GM21390 (cell line): ENCODE measurements at regions not wholly inside any gene's neighbourhood (a gene's known extent, or its start where the extent isn't known, plus 50 kb on each side); places are given as distances from the start of the nearest gene placed in this dataset.
"Not testable (repeated sequence)": the region's sequence is repeated elsewhere in the genome, so short reads cannot be mapped to it uniquely, and the experiment has no call there.

Experiments
- ATAC-seq: cut with Tn5 transposase; IDR thresholded peaks from one replicate; pipeline ENCODE4 v1.9.1; 2021; ENCODE audit not compliant: unreplicated experiment

GRCh38 chr15:26083457-26083856, 220.3 kb upstream of the ATP10A start:
- no peak for ATAC-seq

DNA sequence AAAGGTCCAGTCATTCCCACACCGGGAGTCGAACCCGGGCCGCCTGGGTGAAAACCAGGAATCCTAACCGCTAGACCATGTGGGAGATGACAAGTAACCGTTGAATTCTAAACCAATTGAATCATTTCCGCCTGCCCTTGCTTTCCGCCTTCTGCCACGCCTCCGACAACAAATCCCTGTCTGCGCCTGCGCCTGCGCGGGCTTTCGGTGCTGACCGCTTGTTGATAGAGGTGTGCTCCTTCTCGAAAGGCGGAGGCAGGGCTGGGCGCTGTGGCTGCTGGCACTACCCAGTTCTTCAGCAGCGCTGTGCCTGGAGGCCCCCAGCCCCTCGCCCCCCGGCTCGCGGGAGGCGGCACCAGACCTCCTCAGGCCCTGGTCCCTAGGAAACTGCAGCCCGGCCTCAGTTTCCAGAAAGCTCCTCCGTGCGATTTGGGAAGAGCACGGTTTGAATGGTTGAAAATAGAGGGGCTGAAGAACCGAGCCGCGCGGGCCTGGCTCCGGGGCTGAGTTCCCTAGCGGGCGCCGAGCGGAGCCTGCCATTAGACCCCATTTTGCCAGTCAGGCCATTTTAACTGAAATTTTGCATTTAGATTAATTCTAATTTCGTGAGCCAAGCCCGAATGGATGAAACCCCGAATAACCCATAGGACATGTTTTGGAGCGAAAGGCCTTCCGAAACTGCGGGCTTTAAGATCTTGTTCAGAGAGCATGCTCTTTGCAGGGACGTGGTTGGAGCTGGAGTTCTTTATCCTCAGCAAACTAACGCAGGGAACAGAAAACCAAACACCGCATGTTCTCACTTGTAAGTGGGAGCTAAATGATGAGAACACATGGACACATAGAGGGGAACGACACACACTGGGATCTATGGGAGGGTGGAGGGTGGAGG, 219.3 kb upstream of the ATP10A start:
- ATAC-seq = peak; percentile 94

- ATAC-seq = no peak
Measured at GRCh38 chr15:26081758-26082220, 218.7 kb upstream of the ATP10A start.

DNA sequence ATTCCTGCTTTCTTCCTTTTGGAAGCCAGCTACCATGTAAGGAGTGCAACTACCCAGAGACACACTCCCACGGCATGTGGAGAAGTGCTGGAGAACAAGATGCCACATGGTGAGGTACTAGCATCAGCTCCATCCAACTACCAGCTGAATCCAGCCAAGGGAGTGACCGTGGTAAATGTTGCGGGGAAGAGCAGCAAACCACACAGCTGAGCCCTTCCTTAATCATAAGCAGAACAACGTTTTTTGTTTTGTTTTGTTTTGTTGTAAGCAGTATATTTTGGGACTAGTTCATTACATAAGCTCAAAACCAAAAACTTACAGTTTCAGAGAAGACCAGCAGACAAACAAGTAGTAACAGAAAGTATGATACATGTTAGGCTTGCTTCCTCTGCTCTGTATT, 212.6 kb upstream of the ATP10A start:
- ATAC-seq = no peak

GRCh38 chr15:26073430-26074333, 210.6 kb upstream of the ATP10A start:
- ATAC-seq = no peak

DNA sequence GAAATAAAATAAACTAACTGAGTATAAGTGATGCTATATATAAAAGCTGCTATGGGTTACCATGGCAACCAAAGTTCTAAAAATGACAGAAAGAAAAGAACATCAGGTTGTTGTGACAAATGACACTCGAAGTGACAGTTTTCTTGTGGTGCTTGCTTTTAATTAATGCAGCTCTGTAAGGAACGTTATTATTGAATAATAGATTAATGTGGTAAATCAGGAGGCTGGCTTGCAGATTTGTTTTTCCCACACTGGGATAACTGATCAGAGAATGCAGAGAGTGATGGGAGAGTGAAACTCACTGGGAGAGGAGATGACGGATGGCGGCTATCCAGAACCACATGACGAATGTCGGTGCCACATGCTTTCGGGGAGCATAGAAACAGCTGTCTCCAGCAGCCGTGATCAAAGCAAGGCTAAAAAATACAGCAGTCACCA, 207.0 kb upstream of the ATP10A start:
- no peak for ATAC-seq

DNA sequence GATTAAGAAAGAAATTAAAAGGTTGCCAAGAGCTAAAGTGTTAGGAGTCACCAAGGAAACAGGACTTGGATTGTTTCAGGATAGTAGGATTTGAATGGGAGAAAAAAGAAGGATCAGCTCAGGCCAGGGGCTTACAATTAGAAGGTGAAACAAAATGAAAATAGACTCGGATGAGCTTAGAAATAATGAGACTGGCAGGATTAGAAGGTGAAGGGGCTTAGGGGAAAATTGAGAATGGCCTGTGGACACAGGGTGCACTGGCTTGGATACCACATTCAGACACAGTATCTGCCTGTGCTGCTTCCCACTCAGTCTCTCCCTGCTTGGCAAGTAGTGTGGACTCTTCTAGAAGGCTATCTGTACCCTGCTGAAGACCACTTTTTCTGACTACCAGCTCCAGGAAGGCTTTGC, 206.1 kb upstream of the ATP10A start:
- no peak for ATAC-seq

- ATAC-seq = no peak
Measured at GRCh38 chr15:26066896-26067295, 203.8 kb upstream of the ATP10A start.

DNA sequence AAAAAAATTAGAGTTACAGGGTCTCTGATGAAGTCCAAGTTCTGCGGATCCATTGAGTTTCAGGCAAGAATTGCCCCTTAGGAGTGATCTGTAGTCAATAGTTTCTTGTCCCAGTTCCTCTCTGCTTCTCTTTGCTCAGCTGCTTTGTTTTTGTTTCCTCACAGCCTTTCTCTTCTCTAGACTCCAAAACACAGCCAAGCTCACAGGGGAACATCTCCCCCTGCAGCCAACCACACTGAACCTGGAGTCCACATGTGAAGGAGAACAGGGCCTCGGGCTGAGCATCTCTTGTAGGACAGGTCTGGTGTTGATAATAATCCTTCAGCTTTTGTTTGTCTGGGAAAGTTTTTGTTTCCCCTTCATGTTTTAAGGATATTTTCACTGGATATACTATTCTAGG, 202.6 kb upstream of the ATP10A start:
- ATAC-seq = no peak

DNA sequence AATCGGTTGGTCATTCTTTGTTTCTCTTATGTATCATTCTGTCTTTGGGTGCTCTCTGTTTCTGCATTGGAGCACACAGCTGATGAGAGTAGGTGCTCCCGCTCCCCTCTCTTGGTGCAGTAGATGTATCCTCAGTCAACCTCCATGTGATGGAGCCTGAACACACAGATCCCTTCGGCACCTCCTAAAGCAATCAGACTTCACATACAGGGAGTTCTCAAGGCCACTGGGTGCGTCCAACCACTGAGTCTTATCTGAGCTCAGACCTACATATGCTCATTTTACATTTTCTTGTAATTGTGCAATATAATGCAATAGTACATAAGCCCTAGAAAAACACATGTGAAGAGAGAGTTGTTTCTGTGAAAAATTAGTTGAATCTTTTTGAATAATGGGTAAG, 198.1 kb upstream of the ATP10A start:
- ATAC-seq = no peak

GRCh38 chr15:26056766-26057165, 193.6 kb upstream of the ATP10A start:
- ATAC-seq = not testable (repeated sequence)

- no peak for ATAC-seq
Measured at GRCh38 chr15:26051761-26052675, 188.9 kb upstream of the ATP10A start.

DNA sequence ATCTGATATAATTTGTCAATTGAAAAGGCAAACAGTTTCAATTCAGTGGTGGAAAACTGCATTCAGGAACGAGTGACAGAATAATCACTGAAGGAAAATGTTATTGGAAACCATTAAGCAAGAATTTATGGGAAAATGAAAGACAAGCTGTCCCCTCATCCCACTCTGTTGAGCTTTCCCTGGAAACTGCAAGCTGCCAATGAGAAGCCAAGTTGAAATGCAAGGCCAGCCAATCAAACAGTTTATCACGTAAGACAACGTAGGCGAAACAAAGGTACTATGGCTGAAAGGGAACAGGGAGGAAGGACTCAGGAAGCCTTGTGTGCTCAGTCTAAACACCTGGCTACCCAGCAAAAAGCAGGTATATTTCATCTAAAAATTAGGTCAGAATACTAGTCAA, 187.9 kb upstream of the ATP10A start:
- ATAC-seq = no peak

DNA sequence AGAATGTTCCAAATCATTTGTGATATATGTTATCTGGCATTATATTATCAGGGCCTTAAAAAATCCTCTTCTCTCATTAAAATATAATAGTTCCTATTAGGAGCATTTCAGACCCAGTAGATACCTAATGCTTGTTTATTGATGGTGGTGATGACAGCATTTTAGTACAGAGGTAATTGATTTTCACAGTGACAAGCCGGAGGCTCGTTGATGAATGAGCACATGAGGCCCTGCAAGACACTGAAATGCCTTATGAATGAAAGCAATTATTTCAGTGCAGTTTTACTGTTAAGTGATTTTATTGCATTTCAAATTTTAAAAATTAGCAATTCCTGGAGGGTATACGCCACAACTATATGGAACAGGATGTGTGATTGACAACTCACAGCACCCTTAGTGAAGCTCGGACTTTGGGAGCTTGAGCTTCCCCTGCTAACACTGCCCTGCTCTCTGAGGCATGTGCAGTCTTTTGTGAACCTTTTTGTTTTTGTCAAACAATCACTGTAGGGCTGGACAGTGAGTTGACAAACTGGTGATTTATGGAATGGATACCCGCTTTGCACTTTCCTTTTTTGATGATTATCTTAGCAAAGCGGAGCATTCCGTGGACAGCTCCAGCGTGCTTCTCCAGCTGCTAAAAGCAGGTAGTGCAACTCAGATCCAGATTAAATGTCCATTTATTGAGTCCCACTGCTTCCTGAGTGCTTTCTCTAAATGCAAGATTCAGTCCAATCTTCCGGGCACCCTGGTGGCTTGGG, 187.0 kb upstream of the ATP10A start:
- ATAC-seq = no peak

GRCh38 chr15:26048669-26049068, 185.5 kb upstream of the ATP10A start:
- no peak for ATAC-seq

DNA sequence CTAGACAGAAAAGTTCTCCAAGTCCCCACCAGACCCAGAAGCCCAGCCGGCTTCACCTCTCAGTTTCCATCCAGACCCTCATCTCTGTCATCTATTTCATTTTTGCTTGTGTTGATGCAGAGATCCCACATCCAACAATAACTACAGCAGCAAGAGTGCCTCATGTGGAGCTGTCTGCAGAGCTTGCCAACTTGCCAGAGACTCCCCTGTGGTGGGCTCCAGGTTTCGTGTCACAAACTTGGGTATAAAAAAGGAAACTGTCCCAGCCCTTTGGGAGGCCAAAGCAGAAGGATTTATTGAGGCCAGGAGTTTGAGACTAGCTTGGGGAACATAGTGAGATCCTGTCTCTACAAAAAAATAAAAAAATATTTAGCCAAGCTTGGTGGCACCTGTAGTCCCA, 182.4 kb upstream of the ATP10A start:
- no peak for ATAC-seq

- ATAC-seq = no peak
Measured at GRCh38 chr15:26043018-26043417, 179.9 kb upstream of the ATP10A start.

- no peak for ATAC-seq
Measured at GRCh38 chr15:26038693-26039092, 175.6 kb upstream of the ATP10A start.

GRCh38 chr15:26037369-26037768, 174.2 kb upstream of the ATP10A start:
- ATAC-seq = no peak

- no peak for ATAC-seq
Measured at GRCh38 chr15:26033493-26033892, 170.4 kb upstream of the ATP10A start.
